OCI-LY1 (cell line): ENCODE measurements at regions not wholly inside any gene's neighbourhood (a gene's known extent, or its start where the extent isn't known, plus 50 kb on each side); places are given as distances from the start of the nearest gene placed in this dataset.

Experiments
- H2AFZ ChIP-seq: fragments of 200-600 bp; sonication (generic), shearing (Covaris generic); 2 replicates; pipeline ENCODE4 v1.6.0; 2014; ENCODE audit warnings: antibody characterized with exemption, mild to moderate bottlenecking, low read length
- H3F3A ChIP-seq: fragments of 200-600 bp; sonication (generic), shearing (Covaris generic); 2 replicates; pipeline ENCODE4 v1.6.0; 2014; ENCODE audit warnings: mild to moderate bottlenecking, antibody characterized with exemption, low read length, moderate library complexity; ENCODE audit not compliant: insufficient read depth
- H3K27ac ChIP-seq: fragments of 200-600 bp; sonication (generic); 2 replicates; pipeline ENCODE4 v1.5.1; 2014; ENCODE audit warnings: low read length, mixed run types, mild to moderate bottlenecking, low read depth; ENCODE audit not compliant: poor library complexity, severe bottlenecking
- H3K27me3 ChIP-seq: fragments of 200-600 bp; sonication (generic); 2 replicates; pipeline ENCODE4 v1.6.0; 2014; ENCODE audit warnings: antibody characterized with exemption, mild to moderate bottlenecking, low read length, moderate library complexity; ENCODE audit not compliant: insufficient read depth
- H3K36me3 ChIP-seq: fragments of 200-600 bp; sonication (generic); 2 replicates; pipeline ENCODE4 v1.6.1; 2014; ENCODE audit warnings: mild to moderate bottlenecking, antibody characterized with exemption, low read length, moderate library complexity, mixed read lengths; ENCODE audit not compliant: insufficient read depth
- H3K4me1 ChIP-seq: fragments of 200-600 bp; sonication (generic); 2 replicates; pipeline ENCODE4 v1.5.1; 2014; ENCODE audit warnings: mild to moderate bottlenecking, low read length, moderate library complexity; ENCODE audit not compliant: insufficient read depth, severe bottlenecking
- H3K4me2 ChIP-seq: fragments of 200-600 bp; sonication (generic), shearing (Covaris generic); 2 replicates; pipeline ENCODE4 v1.6.1; 2014; ENCODE audit warnings: low read length
- H3K4me3 ChIP-seq: fragments of 200-600 bp; sonication (generic); 2 replicates; pipeline ENCODE4 v1.5.1; 2014; ENCODE audit warnings: low read length, low read depth, mild to moderate bottlenecking, mixed read lengths; ENCODE audit not compliant: poor library complexity, severe bottlenecking
- H3K79me2 ChIP-seq: fragments of 200-600 bp; shearing (Covaris generic); 2 replicates; pipeline ENCODE4 v1.6.1; 2016; ENCODE audit warnings: mixed run types, low read length, mixed read lengths; ENCODE audit not compliant: insufficient read depth
- H3K9ac ChIP-seq: fragments of 200-600 bp; sonication (generic), shearing (Covaris generic); 2 replicates; pipeline ENCODE4 v1.6.1; 2014; ENCODE audit warnings: mild to moderate bottlenecking, low read length, mixed read lengths
- H3K9me2 ChIP-seq: fragments of 200-600 bp; sonication (generic), shearing (Covaris generic); 2 replicates; pipeline ENCODE4 v1.6.1; 2014; ENCODE audit warnings: low read depth, mild to moderate bottlenecking, low read length, mixed read lengths
- H3K9me3 ChIP-seq: fragments of 200-600 bp; shearing (Covaris generic); 2 replicates; pipeline ENCODE4 v1.6.1; 2014; ENCODE audit warnings: low read length, mixed read lengths
- H4K20me1 ChIP-seq: fragments of 200-600 bp; sonication (generic), shearing (Covaris generic); 2 replicates; pipeline ENCODE4 v1.6.0; 2016; ENCODE audit warnings: mild to moderate bottlenecking, low read length; ENCODE audit not compliant: insufficient read depth
- EZH2 ChIP-seq: fragments of 200-600 bp; sonication (generic), shearing (Covaris generic); IDR thresholded peaks from 2 replicates; pipeline ENCODE4 v1.8.0; 2017; ENCODE audit warnings: borderline replicate concordance, mixed run types, mild to moderate bottlenecking, antibody characterized with exemption, low read length, moderate library complexity, mixed read lengths
- TF ChIP-seq, protein P1 (sequence below): fragments of 200-600 bp; sonication (generic), shearing (Covaris generic); IDR thresholded peaks from 2 replicates; pipeline ENCODE4 v1.5.1; 2017; ENCODE audit warnings: mild to moderate bottlenecking, antibody characterized with exemption, low read length, moderate library complexity, mixed read lengths

DNA sequence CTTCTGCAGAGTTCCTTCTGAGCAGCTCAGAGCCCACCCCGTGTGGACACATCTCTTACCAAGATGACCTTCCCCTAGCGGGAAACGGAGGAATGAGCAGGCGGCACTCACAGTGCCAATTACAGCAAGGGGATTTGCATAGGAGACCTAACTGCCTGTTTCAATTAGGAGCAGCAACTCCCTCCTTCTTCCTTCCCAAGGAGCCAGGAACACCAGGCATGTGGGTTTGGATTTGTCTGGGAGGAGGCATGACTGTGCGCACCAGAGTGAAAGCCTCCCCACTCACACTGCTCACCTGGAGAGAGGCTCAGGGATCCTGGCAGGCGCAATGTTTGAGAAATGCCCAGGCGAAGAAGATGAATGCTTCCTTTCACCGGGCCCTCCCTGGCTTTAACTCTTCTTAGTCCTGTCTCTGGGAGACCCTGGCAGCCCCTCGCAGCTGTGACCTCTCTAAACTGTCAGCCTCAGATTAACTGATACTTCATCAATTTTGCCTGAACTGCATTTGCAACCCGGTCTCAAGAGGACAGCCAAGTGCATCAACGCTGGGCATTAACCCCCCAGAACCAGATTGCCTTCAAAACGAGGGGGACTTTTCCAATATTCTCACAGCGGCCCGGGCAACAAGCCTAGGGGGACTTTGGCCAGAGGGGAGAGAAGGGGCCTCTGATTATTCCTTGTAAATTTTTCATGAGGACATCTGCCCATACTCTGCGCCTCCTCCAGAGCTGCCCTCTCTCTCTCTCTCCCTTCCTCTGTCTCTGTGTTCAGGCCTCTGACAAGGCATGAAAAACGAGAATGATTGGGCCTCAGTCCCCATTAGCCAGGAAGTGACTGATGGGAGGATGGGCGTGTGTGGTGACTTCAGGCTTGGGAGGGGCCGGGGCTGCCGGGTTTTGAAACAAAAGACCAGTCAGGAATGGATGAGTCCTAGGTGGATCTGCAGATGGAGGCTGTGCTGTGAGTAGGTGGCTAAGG lies 93.8 kb downstream of the CMPK2 start:
- Histone ChIP-seq H4K20me1 (no peaks in the 10 kb centered on the region), H3K27ac (no peak overlapping the region), H3K27me3 (no peaks in the 10 kb centered on the region), H3K79me2 (no peaks in the 10 kb centered on the region), H3K9me2 (no peaks in the 10 kb centered on the region), H3K4me2 (peak overlapping the region; percentile 24; the same call in 1 of the 2 replicates), H2AFZ (no peak overlapping the region), H3K9ac (no peak overlapping the region), H3F3A (no peaks in the 10 kb centered on the region), H3K4me3 (peak overlapping the region; percentile 3), H3K36me3 (no peaks in the 10 kb centered on the region), H3K4me1 (peaks cover 23% of the 10 kb centered on the region), H3K9me3 (no peaks in the 10 kb centered on the region)
- TF ChIP-seq, protein P1, sequence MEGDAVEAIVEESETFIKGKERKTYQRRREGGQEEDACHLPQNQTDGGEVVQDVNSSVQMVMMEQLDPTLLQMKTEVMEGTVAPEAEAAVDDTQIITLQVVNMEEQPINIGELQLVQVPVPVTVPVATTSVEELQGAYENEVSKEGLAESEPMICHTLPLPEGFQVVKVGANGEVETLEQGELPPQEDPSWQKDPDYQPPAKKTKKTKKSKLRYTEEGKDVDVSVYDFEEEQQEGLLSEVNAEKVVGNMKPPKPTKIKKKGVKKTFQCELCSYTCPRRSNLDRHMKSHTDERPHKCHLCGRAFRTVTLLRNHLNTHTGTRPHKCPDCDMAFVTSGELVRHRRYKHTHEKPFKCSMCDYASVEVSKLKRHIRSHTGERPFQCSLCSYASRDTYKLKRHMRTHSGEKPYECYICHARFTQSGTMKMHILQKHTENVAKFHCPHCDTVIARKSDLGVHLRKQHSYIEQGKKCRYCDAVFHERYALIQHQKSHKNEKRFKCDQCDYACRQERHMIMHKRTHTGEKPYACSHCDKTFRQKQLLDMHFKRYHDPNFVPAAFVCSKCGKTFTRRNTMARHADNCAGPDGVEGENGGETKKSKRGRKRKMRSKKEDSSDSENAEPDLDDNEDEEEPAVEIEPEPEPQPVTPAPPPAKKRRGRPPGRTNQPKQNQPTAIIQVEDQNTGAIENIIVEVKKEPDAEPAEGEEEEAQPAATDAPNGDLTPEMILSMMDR: peak; percentile 29; the same call in 1 of the 2 replicates
- no peak for TF ChIP-seq EZH2

DNA sequence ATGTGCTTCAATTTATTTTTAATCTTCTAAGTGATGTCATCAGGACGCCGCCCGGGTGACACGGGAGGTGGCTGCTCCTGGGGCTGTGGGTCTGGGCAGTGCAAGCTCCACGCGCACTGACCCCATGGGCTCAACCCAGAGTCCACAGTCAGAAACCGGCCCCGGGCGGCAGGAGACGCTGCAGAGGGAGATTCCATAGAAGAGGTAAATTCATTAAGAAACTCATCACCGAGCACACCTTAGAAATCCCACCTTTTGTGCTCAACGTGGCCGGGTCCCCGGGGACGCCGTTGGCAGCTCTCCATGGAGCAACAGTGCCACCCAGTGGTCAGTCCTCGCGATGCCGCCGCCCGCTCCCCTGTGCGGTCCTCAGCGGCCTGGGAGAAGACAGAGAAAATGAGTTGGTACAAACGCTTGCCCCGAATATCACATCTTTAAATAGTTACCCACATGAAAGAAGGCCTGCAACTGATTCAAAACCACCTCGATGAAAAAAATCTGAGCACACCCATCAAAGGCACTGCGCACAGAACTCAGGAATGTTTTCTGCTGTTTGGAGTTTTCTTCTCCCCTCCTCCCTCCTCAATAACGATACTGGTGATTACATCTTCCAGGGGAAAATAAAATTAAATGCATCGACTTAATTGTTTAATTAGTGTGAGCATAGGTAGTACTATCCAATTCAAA lies 92.6 kb downstream of the CMPK2 start:
- Histone ChIP-seq H3K79me2 (no peaks in the 10 kb centered on the region), H3K4me3 (peak overlapping the region; percentile 43), H3K27me3 (no peaks in the 10 kb centered on the region), H3K4me2 (peak overlapping the region; percentile 68), H3K9me2 (no peaks in the 10 kb centered on the region), H3K27ac (no peak overlapping the region), H3K9ac (no peak overlapping the region; the same call in 1 of the 2 replicates), H4K20me1 (no peaks in the 10 kb centered on the region), H3K4me1 (peaks cover 23% of the 10 kb centered on the region), H3F3A (no peaks in the 10 kb centered on the region), H3K9me3 (no peaks in the 10 kb centered on the region), H2AFZ (no peak overlapping the region), H3K36me3 (no peaks in the 10 kb centered on the region)
- TF ChIP-seq, protein P1: peak; percentile 98
- TF ChIP-seq EZH2: no peak

DNA sequence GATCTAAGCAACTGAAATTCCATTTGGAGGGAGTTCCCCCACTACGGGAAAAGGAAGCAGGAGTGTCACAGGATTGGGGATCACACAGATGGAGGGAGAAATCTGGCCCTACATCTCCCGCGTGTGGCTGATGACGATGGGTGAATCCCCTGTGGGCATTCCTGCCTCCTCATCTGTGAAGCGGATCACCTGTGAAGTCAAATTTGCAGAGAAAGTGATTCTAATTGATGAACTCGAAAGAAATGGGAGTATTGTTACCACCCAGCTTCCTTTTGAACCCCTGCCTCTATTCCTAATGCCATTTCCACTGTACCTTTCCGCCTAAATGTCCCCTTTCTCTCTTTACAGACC lies 92.0 kb downstream of the CMPK2 start:
- no peak overlapping the region for H3K4me2 ChIP-seq
- H3K27ac ChIP-seq: no peak overlapping the region
- no peak overlapping the region for H3K9ac ChIP-seq
- TF ChIP-seq EZH2: no peak
- TF ChIP-seq, protein P1: no peak
- no peaks in the 10 kb centered on the region for H3K9me3 ChIP-seq
- H3K4me3 ChIP-seq: no peak overlapping the region
- no peaks in the 10 kb centered on the region for H3K9me2 ChIP-seq
- H3K27me3 ChIP-seq: no peaks in the 10 kb centered on the region
- no peaks in the 10 kb centered on the region for H3K36me3 ChIP-seq
- H3F3A ChIP-seq: no peaks in the 10 kb centered on the region
- no peaks in the 10 kb centered on the region for H3K79me2 ChIP-seq
- no peak overlapping the region for H2AFZ ChIP-seq
- no peaks in the 10 kb centered on the region for H4K20me1 ChIP-seq
- H3K4me1 ChIP-seq: peaks cover 23% of the 10 kb centered on the region
